SIG-M5 treated with dmso at 0.1 percent for 504 hours (cell line): ENCODE measurements at regions not wholly inside any gene's neighbourhood (a gene's known extent, or its start where the extent isn't known, plus 50 kb on each side); places are given as distances from the start of the nearest gene placed in this dataset.
"Not testable (repeated sequence)": the region's sequence is repeated elsewhere in the genome, so short reads cannot be mapped to it uniquely, and the experiment has no call there.

Experiments
- DNase-seq: peaks from one replicate; lab custom pipeline; 2025; ENCODE audit not compliant: unreplicated experiment; lab: John Stamatoyannopoulos, UW

DNA sequence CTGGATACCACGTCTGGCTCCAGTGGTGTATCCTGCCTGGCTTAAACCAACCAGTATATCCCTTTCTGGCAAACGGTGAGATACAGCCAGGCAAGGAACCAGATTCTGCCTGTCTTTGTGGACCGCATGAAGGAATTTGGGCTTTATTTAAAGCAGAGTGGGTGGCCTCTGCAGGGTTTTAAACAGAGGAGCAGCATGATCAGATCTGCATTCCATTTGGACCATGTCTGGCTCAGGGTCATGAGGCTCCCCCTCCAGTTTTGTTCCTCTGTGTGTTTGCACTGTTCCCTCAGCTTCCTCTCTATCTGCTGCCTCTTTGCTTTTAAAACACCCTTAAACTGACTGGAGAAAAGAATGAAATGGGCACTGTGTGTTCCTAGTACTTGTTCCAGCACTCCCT lies 195.0 kb downstream of the GIPC2 start:
- no peak for DNase-seq

DNA sequence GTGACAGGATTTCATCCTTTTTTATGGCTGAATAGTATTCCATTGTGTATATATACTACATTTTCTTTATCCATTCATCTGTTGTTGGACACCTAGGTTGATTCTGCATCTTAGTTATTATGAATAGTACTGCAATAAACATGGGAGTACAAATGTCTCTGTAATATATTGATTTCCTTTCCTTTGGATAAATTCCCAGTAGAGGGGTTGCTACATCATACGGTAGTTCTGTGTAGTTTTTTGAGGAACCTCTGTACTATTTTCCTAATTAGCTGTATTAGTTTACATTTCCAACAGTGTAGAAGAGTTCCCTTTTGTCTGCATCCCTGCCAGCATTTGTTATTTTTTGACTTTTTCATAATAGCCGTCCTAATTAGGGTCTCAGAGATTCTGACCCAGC lies 201.3 kb downstream of the GIPC2 start:
- no peak for DNase-seq

DNA sequence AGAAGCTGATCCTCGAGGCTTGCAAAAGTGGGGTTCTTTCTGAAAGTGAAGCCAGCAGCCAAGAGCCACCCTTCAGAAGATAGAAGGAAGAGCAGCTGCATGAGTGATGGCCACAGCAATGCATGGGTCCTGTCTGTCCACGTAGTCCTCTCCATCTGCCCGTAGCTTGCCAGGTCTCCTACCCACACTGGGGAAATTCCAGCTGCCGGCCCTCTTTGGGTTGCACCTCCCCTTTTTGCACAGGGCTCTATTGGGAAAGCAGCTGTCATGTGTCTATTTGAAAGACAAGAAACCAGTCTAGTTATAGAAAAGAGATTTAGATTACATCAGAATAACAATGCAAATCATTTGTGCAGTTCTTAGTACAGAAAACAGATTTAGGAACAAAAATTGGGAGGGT lies 204.4 kb downstream of the GIPC2 start:
- no peak for DNase-seq

DNA sequence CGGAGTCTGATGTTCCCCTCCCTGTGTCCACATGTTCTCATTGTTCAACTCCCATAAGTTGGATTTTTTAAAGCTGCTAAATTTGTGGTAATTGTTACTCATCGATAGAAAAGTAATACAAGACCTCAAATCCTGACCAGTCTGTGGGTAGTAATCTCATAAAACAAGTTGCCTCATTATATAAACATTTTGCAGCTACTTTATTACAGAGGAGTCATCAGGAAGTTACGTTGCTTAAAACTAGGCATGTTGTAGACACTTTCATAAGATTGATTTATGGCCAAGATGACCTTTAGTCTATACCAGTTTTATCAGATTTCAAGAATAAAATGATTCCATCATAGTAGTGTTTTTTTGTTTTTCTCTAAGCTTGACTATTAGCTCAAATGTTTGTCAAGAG lies 208.8 kb downstream of the GIPC2 start:
- DNase-seq: no peak

DNA sequence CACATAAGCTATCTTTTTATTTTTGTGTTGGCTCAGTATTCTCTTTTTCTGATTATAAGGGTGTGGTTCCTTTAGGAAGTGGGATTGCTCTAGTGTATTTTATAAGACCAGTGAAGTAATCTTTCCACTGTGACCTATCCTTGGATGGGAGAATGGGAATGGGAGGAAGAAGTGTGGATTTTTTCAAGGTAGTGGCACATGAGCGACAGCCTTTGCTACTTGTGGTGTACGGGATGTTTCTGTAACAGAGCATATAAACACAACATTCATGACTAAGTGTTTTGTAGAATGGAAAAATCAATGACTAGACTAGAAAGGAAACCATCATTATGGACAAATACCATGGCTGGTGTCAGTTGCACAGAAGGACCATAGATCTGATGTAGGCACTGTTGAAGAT lies 209.6 kb downstream of the GIPC2 start:
- no peak for DNase-seq

DNA sequence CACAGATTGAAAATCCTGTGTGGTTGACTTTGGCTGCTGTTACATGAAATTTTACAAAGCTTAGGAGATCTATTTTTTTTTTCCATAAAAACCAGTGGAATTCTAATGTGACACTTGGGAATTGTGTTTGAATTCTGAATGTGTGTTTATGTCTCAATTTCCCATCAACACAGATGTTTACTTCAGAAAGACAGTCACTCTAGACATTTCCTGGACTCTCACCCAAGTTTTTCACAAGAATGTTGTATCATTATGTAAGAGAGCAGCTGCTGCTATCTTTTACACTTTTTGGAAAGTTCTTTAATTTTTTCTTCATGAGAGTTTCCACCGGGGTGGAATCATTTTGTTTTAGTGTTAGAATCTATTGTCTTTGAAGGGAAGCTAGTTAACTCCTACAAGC lies 210.1 kb downstream of the GIPC2 start:
- DNase-seq: no peak

DNA sequence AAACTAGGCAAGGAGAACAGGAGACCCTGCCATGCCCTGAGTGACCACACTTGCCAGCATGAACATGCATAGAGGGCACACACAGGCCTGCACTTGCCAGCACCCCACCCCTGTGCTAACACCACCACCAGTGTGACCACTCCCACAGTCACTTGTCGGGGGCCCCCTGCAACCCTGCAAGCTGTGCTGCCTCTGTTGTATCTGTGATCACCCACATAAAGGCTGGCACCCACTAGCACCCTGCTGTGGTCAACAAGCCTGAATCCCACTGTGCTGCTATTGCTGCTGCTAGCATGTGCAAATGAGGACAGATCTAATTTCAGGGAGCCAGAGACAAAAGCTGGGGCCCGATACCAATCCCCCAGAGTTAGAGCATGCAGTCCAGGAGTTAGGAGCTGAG lies 217.7 kb downstream of the GIPC2 start:
- DNase-seq: no peak

DNA sequence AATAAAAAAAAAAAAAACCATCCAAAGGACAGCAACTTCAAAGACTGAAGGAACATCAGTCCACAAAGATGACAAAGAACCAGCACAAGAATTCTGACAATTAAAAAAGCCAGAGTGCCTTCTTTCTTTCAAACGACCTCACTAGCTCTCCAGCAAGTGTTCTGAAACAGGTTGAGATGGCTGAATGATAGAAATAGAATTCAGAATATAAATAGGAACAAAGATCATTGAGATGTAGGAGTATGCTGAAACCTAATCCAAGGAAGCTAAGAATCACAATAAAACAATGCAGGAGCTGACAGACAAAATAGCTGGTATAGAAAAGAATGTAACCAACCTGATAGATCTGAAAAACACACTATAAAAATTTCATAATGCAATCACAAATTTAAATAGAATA lies 218.2 kb downstream of the GIPC2 start:
- no peak for DNase-seq

DNA sequence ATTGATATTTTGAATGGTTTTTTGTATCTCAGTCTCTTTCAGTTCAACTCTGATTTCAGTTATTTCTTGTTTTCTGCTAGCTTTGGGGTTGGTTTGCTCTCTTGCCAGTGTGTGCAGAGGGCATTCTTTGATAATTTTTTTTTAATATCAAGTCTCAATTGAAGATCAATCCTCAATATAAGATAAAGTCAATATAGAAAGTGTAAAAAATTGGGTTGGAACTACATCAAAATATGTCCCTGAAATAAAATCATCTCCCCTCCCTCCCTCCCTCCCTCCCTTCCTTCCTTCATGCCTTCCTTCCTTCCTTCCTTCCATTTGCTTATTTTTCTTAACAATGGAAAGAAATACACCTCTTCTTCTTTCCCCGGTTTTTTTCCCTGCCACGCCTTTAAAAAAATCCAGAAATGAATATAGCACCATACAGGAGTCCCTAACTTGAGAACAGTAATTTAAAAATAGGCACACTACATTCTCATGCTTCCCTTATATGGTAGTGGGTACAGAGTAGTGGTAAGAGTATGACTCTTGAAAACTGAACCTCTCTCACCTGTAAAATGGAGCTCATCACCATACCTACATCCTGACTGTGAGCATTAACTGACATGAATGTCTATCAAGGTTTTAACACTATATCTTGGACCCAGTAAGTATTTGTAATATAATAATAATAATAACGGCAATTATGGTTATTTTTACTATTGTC lies 221.9 kb downstream of the GIPC2 start:
- no peak for DNase-seq

DNA sequence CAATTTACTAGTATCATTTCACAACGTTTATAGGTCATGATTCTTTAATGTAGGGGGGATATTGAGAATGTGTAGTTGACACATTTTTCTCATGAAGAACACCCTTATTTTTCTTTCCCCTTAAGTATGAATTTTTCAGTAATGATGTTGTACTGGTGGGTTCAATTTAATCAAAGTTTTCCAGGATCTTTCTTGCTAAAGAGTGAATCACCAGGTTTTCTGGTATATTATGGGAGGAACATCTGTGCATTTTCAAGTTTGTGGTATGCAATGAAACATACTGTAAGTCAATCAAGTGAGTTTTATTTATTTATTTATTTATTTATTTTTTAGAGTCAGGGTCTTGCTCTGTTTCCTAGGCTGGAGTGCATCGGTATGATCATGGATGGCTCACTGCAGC lies 221.2 kb upstream of the PTGFR start:
- DNase-seq: no peak

DNA sequence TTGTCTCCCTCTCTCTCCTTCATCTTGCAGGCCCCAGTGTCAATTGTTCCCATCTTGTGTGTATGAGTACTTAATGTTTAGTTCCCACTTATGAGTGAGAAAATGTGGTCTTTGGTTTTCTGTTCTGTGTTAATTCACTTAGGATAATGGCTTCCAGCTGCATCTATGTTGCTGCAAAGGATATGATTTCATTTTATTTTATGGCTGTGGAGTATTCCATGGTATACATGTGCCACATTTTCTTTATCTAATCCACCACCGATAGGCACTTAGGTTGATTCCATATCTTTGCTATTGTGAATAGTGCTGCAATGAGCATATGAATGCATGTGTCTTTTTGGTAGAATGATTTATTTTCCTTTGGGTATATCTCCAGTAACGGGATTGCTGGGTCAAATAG lies 219.4 kb upstream of the PTGFR start:
- not testable (repeated sequence) for DNase-seq

DNA sequence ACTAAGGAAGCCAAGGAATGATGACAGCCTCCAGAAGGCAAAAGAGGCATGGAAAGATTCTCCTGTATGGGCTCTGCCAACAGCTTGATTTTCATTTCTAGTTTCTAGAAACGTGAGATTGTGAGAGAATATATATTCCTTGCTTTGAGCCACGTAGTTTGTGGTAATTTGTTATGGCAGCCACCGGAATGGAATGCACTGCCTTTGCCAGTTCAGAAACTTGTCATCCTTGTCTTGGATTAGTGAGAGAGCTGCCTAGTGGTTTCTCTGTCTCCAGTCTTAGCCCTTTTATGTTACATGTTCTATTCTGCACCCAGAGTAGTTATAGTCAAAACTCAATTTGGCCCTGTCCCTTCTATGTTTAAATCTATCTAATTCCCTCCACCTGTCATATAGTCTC lies 216.0 kb upstream of the PTGFR start:
- DNase-seq: no peak

DNA sequence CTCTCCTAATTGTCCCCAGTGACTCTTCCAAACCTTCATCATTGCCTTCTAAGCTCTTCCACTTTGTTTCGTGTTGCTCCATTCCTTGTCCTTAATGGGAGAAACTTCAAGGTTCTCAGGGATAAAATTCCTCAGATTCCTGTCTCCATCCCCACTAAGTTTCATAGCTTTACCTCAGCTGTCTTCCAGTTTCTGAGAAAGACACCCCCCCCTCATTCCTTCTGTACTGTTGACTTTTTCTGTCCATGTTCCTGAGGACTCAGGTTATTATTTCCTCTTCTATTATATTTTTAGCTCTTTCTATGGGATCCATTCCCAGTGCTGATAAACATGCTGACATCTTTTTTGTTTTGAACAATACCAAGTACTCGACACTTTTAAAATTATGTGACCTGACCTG lies 215.3 kb upstream of the PTGFR start:
- no peak for DNase-seq

DNA sequence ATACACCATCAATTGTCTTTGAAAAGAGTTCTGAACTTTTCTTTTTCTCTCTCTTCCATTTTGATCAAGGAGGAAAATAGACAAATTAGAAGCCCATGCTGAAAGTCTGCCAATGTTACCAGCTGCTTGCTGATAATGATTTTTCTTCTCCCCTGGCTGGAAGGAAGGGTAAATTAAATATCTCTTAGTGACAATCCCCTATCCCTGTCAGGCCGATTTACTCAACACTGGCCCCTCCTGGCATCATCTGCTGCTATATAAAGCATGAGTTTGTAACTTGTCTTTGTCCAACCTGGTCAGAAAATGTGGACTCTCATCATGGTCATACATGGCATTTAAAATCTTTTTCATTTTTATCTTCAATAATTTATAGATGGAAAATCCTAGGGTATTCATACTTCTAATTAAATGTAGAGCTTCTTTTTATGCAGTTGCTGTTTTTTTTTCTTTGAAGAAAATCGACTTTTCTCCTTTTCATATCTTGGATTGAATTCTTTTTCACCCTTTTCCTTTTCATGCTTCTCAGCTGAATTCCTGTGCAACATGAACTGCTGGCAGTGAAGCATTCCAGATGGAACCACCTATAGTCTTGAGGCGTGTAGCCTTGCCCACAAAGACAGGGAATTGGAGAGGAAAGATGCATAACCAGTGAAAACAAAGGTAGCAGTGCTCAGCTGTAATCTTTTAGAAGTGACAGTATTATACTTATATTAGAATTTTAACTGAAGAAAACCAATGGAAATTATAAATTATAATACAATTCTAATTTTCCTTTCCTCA lies 214.7 kb upstream of the PTGFR start:
- no peak for DNase-seq

DNA sequence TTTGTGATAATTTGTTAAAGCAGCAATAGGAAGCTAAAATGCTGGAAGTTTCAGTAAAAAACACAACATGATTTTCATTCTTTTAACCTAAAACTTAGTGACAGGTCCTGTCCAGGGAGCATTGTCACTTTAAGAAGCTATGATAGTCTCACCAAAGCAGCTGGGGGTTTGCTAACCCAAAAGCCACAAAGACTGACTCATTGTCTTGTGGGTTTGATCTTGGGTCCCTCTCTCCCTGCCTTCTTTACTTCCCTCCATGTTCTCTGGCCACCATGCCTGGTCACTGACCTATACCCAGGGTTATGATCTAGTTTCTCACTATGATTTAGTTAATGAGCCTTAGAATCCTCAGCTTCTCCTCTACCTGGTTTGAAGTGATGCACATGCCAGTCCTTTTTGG lies 213.5 kb upstream of the PTGFR start:
- DNase-seq: no peak

DNA sequence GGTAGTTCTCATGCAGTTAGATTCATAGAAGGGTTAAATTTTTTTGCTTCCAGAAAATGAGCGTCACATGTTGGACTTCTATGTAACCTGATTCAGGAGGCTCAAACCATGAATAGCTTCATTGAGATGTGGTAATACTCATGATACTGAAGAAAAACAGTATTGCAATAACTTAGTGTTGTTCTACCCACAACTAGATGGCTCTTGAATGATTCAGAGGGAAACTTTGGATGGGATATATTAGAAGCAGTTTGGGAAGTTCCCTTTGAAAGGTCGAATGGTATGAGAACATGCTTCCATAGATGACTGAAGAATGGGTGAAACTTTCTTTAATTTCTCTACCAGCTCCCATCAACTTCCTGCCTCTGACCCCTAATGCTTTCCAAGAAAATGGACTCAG lies 211.7 kb upstream of the PTGFR start:
- no peak for DNase-seq

DNA sequence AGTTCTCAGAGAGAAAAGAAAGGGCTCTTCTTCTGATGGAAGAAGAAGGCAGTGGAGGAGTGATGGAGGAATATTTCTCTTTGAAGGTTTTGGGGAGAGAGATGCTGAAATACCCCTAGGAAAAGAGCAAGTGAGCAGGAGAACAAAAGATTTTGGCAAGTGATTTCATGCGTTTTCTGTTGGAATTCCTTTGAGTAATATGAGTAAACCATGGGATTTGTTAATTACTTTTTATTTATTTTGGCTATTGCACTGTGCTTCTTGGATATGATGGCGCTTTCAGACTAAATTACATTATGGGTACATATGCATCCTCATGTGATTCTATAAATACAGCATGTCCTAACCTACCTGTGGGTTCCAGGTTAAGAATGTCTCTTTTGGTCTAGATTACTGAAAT lies 210.1 kb upstream of the PTGFR start:
- no peak for DNase-seq

DNA sequence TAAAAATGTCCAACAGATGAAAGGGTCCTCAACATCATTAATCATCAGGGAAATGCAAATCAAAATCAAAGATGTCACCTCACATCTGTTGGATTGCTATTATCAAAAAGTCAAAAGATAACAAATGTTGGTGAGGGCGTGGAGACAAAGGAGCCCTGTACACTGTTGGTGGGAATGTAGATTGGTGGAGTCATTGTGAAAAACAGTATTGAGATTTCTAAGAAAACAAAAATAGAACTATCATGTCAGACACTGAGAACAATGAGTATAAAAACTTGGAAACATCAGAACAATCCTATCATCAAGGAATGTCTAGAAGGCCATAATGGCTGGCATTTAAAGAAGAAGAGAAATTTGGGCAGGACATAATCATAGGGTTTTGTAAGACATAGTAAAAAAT lies 209.2 kb upstream of the PTGFR start:
- no peak for DNase-seq

DNA sequence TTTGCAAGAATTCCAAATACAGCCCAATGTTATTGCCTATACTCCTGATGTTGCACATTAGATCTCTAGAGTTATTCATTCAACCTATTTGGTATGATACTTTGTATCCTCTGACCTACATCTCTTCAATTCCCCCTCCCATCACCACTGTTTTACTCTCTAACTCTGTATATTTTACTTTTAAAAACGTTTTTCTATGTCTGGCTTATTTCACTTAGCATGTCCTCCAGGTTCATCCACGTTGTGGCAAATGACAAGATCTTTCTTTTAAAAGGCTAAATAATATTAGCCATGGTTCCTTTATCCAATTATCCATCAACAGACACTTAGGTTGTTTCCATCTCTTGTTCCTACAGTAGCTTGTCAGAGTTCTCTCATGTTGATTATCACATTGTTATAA lies 207.1 kb upstream of the PTGFR start:
- no peak for DNase-seq

DNA sequence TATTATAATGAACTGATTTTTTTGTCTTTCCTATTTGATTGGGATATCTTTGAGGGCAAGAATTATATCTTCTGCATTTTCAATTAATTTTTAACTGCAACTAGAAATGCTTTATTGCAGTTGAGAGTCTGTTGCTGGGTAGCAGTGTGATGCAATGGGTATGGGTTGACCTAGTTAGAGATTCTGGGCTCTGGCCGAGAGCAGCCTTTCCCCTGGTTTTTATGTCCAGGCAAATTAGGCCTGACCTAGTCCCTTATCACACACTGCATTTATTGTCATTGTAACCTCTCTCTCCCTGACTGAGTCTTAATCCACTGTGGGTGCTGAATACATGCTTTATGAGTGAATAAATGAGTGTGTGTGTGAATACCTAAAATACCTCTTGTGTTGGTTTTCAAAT lies 206.4 kb upstream of the PTGFR start:
- DNase-seq: no peak

DNA sequence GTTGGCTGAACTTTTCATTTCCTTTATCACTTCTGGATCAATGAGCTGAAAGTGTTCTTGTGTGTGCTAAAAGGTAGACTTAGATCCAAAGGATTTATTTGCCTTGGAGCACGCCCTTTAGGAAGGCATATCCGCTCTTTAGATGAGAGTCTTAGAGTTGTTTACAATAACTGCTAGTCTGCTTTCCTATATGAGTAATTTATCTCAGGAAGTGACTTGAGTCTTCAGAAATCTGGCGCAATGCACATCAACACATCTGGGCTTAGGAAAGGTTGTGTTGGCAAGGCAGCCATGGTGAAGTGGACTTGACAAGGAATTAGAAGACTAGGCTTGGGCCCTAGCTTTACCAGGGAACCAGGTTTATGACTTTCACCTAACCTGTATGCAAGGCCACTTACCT lies 204.1 kb upstream of the PTGFR start:
- DNase-seq: no peak

DNA sequence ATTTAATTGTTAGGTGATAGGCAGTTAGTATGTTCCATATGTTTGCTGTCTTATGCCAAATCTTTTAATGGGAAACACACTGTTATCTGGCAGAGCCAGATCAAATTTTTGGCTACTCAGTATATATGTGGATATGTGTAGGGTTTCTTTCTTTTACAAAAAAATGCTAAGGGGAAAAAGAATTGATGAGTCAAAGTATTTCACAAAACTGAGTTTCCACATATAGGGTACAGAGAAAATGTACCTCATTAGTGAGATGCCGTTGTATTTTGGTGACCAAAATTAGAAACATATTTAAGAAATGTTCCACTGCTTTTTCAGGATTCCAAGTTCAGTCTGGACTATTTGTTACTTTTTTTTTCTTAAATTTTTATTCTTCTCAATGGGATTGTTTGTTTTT lies 201.2 kb upstream of the PTGFR start:
- no peak for DNase-seq

DNA sequence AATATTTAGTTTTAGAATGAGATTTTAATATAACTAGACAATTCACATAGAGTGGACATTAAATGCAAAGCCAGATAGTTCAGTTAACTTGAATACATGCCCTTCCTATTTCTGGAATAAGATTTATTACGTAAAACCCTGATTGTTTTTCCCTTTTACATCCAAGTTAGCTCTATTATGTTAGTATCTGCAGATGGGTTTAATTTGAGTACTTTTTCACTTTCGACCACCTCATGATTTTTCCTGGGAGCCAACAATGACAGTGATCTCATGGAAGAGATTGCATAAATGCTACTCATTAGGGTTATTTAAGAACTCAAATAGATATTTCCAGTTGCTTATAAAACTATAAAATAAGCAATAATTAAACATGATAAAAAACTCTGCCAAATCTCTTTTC lies 199.4 kb upstream of the PTGFR start:
- no peak for DNase-seq
